CD4-positive, alpha-beta T cell treated with Interleukin-4 for 4 hours (primary cell): ENCODE measurements at regions not wholly inside any gene's neighbourhood (a gene's known extent, or its start where the extent isn't known, plus 50 kb on each side); places are given as distances from the start of the nearest gene placed in this dataset.

Experiments used
- DNase-seq: peaks from one replicate; pipeline ENCODE4 v3.0.0-alpha.2; 2020

GRCh38 chr2:138997856-138998517 is 217.8 kb upstream of the NXPH2 start:
- no peak for DNase-seq

DNA sequence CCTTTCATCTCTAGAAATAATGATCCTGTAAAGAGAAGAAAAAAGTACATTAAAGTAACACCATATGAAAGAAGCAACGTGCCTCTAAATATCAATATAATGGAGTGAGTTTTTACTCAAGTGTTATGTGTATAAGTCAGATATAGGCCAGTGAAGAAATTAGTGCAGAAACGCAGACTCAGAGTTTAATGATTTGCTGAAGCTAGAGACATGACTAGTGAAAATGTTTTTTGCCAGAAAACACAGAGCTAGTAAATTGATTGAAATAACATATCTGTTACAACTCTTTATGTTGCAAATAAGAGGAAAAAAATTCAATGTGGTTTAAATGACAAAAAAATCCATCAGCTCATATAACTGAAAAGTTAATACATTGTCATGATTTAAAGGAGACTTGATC is 217.2 kb upstream of the NXPH2 start:
- DNase-seq, result no peak

DNA sequence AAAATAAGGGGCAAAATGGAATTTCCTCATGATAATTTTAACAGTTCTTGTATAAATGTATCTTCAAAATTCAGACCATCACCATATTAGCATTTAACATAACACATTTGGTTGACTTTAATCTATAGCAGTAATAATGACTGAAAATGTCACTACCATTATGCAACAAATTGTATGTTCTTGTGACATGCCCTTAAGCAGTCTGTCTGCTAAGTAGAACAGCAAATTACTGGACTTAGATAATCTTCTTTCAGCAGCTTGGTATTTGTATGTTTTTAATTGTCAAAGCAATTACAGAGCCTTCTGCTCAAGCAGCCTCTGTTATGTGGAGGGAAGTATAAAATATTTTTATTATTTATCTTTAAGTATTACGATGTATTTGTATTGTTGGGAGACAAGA is 214.3 kb upstream of the NXPH2 start:
- DNase-seq, result no peak

DNA sequence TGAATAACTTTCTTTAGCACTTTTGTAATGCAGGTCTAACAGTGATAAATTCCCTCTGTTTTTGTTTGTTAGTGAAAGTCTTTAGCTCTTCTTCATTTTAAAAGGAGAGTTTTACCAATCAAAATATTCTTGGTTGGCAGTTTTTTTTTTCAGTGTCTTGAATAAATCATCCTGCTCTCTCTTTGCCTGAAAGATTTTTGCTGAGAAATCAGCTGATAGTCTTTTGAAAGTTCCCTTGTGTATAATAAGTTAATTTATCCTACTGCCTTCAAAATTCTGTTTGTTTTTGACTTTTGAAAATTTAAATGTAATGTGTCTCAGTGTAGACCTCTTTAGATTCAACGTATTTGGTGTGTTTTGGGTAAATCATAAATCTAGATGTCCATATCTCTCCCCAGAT is 205.7 kb upstream of the NXPH2 start:
- DNase-seq, result no peak

- no peak for DNase-seq
These were observed 199.1 kb upstream of the NXPH2 start for GRCh38 chr2:138979131-138979785.

GRCh38 chr2:138974651-138975050 is 194.5 kb upstream of the NXPH2 start:
- no peak for DNase-seq

DNA sequence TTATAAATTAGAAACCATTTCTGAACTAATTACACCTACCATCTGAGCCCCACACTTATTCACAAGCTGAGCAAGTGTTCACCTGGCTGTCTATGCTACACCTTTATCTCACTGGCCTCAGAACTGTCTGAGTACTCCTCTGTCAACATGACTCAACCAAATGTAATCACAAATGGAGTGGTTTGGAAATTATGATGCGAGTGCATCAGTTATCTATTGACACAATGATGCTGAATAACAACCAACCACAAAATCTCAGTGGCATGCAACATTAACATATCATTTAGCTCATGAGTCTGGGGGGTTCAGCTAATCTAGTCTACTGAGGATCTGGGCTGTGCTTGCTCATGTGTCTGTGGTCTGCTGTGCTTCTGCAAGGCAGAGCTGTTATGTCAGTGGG is 184.2 kb upstream of the NXPH2 start:
- DNase-seq, result no peak

GRCh38 chr2:138962686-138963085 is 182.5 kb upstream of the NXPH2 start:
- DNase-seq, result no peak

- no peak for DNase-seq
These were observed 180.0 kb upstream of the NXPH2 start for GRCh38 chr2:138960191-138960590.

DNA sequence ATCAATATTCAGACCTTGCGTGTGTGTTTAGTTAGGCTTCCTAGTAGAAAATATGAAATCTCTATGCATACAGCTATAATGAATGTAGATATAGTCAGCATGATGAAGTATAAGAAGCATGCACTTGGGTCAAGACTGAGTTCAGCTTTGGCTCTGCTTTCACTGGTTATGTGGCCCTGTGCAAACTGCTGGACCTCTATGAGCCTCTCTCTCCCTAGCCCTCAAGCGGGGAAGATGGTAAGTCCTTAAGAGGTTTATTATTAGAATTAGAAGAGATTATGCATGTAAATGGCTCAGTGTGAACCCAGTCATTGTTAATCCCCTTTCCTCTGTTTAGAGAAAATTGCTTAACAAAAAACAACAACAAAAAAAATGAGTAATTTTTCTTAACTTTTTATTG is 178.8 kb upstream of the NXPH2 start:
- DNase-seq, result no peak

- DNase-seq, result no peak
These were observed 175.9 kb upstream of the NXPH2 start for GRCh38 chr2:138956116-138956515.

DNA sequence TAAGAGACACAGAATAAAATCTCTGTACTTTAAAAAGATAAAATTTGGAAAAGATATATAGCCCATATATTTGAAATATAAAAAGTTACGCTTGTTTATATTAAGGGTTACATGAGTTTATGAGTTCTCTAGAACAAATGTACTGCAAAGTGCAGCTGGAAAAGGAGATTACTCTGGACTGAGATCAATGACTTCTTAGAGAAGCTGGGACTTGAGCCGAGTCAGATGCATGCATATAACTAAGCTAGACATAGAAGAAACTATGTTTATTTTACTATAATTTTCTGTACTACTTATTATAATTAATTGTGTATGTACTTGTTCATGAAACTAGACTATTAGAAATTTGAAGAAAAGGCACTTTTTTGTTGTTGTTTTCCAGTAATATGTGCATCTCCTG is 170.3 kb upstream of the NXPH2 start:
- DNase-seq, result no peak

DNA sequence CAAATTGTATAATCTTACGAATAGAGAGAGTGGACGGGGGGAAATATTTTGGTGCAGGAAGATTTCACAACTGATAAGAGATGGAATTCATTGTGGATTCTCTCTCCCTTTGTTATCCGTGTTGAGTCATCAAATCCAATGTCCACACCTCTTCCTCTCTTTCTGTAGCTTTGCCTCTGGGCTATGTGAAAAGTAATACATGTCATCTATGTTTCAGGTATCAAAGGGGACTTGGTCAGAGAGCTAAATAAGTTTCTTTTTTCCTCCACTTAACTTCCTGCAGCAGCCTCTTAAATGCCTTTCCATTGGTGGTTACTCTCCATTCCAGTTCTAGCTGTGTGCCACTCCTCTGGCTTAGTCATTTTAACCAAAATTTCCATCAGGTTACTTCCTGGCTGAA is 169.3 kb upstream of the NXPH2 start:
- no peak for DNase-seq

DNA sequence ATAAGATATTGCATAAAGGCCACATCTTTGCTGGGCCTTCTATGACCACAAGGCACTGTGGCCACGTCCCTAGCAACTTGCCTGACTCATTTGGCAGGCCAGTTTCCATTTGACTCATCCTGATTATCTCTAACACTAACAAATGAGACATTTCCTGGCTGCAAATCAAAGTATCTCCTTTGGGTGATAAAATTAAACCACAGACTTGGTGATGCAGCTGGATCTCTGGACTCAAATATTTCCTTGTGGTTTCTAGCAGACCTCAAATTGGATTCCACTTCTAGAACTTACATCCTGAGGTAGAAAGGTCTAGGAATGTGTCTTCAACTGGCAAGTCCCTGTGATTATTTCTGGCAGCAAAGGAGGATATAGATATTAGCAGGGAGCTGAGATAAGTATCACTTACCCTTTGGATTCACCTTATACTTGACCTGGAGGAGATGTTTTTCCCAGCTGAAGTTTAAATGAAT is 167.9 kb upstream of the NXPH2 start:
- no peak for DNase-seq

DNA sequence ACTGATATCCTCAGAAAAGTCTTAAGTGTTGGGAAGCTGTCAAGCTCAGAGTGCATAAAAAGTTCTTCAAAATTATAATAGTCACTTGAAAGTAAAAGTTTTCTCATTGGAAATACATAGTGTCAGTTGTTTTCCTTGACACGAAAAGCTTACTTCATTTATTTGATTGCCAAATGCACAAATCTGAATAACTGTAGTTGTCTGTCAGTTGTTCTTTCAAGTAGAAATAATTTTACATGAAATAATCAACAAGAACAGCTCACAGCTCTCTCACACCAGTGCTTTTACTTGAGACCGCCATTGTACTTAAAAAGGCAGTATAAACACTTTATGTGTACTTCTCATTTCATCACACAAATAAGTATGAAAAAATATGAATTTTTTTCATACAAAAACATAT is 163.3 kb upstream of the NXPH2 start:
- DNase-seq, result no peak

DNA sequence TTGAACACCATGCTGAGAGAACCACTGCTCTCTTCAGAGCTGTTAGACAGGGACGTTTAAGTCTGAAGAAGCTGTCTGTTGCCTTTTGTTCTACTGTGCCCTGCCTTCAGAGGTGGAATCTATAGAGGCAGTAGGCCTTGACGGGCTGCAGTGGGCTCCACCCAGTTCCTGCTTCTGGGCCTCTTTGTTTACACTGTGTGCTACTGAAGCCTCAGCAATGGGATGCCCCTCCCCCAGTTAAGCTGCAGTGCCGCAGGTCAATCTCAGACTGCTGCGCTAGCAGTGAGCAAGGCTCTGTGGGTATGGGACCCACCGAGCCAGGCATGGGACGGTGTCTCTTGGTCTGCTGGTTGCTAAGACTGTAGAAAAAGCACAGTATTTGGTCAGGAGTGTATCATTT is 162.3 kb upstream of the NXPH2 start:
- no peak for DNase-seq

DNA sequence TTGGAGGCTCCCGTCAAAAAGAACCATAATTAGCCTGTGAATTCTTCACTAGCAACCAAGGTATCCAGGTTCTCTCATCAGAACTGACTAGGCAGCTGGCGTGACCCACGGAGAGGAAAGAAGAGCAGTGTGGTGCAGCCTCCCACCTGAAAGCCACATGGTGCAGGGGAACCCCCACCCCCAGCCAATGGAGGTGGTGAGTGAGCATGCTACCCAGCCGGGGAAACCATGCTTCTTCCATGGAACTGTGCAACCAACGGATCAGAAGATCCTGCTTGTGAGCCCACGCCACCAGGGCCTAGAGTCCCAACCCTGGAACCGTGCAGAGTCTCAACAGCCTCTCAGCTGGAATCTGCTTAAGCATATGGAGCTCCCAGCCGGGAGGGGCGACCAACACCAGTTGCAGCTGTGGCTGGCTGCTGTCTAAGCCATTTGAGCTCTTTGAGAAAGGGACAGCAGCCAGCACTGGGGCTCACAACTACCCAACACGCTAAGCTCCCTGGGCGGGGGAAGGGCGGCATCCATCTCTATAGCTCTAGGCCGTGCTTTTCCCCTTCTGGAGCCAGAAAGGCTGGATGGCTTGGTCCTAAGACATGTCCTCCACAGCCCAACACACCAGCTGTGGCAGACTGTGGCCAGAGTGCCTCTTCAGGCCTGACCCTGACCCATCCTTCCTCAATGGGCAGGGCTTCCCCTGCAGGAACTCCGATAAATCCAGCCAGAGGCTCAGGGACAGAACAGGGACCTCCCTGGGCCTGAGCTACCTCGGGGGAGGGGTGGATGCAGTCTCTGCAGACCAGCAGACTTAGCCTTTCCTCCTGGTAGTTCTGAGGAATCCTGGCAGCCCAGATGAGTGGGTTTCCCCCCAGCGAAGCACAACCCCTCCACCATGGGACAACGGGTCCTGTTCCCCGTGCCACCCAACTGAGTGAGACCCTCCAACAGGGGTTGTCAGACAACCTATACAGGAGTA is 151.4 kb upstream of the NXPH2 start:
- no peak for DNase-seq

DNA sequence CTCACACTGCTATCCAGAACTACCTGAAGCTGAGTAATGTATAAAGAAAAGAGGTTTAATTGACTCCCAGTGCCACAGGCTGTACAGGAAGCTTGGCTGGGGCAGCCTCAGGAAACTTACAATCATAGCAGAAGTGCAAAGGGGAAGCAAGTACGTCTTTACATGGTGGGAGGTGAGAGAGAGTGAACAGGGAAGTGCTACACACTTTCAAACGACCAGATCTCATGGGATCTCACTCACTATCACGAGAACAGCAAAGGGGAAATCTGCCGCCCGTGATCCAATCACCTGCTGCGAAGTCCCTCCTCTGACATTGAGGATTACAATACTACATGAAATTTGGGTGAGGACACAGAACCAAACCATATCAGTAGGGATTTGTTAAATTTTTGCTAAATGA is 150.4 kb upstream of the NXPH2 start:
- no peak for DNase-seq

GRCh38 chr2:138928374-138929021 is 148.3 kb upstream of the NXPH2 start:
- DNase-seq, result no peak

GRCh38 chr2:138922973-138923563 is 142.9 kb upstream of the NXPH2 start:
- DNase-seq, result no peak

- no peak for DNase-seq
These were observed 139.0 kb upstream of the NXPH2 start for GRCh38 chr2:138919120-138919747.

GRCh38 chr2:138910427-138910826 is 130.2 kb upstream of the NXPH2 start:
- no peak for DNase-seq
